GM18858 (cell line): ENCODE measurements at regions not wholly inside any gene's neighbourhood (a gene's known extent, or its start where the extent isn't known, plus 50 kb on each side); places are given as distances from the start of the nearest gene placed in this dataset.

Source experiments
- ATAC-seq: cut with Tn5 transposase; IDR thresholded peaks from one replicate; pipeline ENCODE4 v1.9.1; 2021; ENCODE audit not compliant: unreplicated experiment

- ATAC-seq: no peak
Measured at GRCh38 chr2:104790100-104790811, 63.7 kb upstream of the POU3F3 start.

GRCh38 chr2:104790901-104791495, 62.9 kb upstream of the POU3F3 start:
- ATAC-seq: no peak

GRCh38 chr2:104793966-104794365, 59.9 kb upstream of the POU3F3 start:
- no peak for ATAC-seq

- ATAC-seq: no peak
Measured at GRCh38 chr2:104794441-104794840, 59.5 kb upstream of the POU3F3 start.
